Inferior parietal cortex (tissue), 1 donor: ENCODE measurements at regions not wholly inside any gene's neighbourhood (a gene's known extent, or its start where the extent isn't known, plus 50 kb on each side); places are given as distances from the start of the nearest gene placed in this dataset.
A peak's percentile ranks its signal among the peaks of the same experiment; 100 is the strongest.
"Not testable (repeated sequence)": the region's sequence is repeated elsewhere in the genome, so short reads cannot be mapped to it uniquely, and the experiment has no call there.

Source experiments
- DNase-seq: peaks from one replicate; pipeline ENCODE4 v3.0.0-alpha.2; 2016; ENCODE audit errors: extremely low spot score

GRCh38 chr4:64824591-64824990 is 415.3 kb upstream of the TECRL start:
- no peak for DNase-seq

- no peak for DNase-seq
Observed at GRCh38 chr4:64822405-64822804, 413.2 kb upstream of the TECRL start.

GRCh38 chr4:64821219-64821976 is 412.1 kb upstream of the TECRL start:
- no peak for DNase-seq

- DNase-seq: peak; percentile 29
Observed at GRCh38 chr4:64814616-64815015, 405.4 kb upstream of the TECRL start.

GRCh38 chr4:64807821-64808220 is 398.6 kb upstream of the TECRL start:
- no peak for DNase-seq

- no peak for DNase-seq
Observed at GRCh38 chr4:64799751-64800150, 390.5 kb upstream of the TECRL start.

- DNase-seq: not testable (repeated sequence)
Observed at GRCh38 chr4:64798828-64799227, 389.6 kb upstream of the TECRL start.

- no peak for DNase-seq
Observed at GRCh38 chr4:64796581-64796980, 387.3 kb upstream of the TECRL start.

GRCh38 chr4:64784125-64784524 is 374.9 kb upstream of the TECRL start:
- no peak for DNase-seq

GRCh38 chr4:64781737-64782326 is 372.6 kb upstream of the TECRL start:
- DNase-seq: peak; percentile 72

GRCh38 chr4:64780664-64781063 is 371.4 kb upstream of the TECRL start:
- DNase-seq: no peak

- no peak for DNase-seq
Observed at GRCh38 chr4:64777286-64777685, 368.0 kb upstream of the TECRL start.

GRCh38 chr4:64776820-64777219 is 367.6 kb upstream of the TECRL start:
- DNase-seq: no peak

- no peak for DNase-seq
Observed at GRCh38 chr4:64774626-64775025, 365.4 kb upstream of the TECRL start.

GRCh38 chr4:64771149-64771548 is 361.9 kb upstream of the TECRL start:
- no peak for DNase-seq

- no peak for DNase-seq
Observed at GRCh38 chr4:64767547-64767946, 358.3 kb upstream of the TECRL start.

GRCh38 chr4:64766565-64766964 is 357.3 kb upstream of the TECRL start:
- no peak for DNase-seq

GRCh38 chr4:64756016-64756415 is 346.8 kb upstream of the TECRL start:
- no peak for DNase-seq

- no peak for DNase-seq
Observed at GRCh38 chr4:64747919-64748715, 338.9 kb upstream of the TECRL start.

- DNase-seq: no peak
Observed at GRCh38 chr4:64738240-64738639, 329.0 kb upstream of the TECRL start.

- not testable (repeated sequence) for DNase-seq
Observed at GRCh38 chr4:64737854-64738138, 328.5 kb upstream of the TECRL start.

GRCh38 chr4:64737026-64737853 is 328.0 kb upstream of the TECRL start:
- no peak for DNase-seq
